Fibroblast of pulmonary artery (primary cell): ENCODE measurements at regions not wholly inside any gene's neighbourhood (a gene's known extent, or its start where the extent isn't known, plus 50 kb on each side); places are given as distances from the start of the nearest gene placed in this dataset.
A peak's percentile ranks its signal among the peaks of the same experiment; 100 is the strongest.

Experiments used
- DNase-seq: peaks from one replicate; pipeline ENCODE4 v3.0.0-alpha.2; 2010; ENCODE audit warnings: low read depth
- H3K4me3 ChIP-seq: replicated peaks from 2 replicates; pipeline ENCODE4 v1.5.1; 2011; ENCODE audit warnings: low read depth, mild to moderate bottlenecking, control low read depth, low read length, moderate library complexity
- TF ChIP-seq, protein P1 (sequence below): IDR thresholded peaks from 2 replicates; pipeline ENCODE4 v1.5.1; 2011; ENCODE audit warnings: mild to moderate bottlenecking, control low read depth, low read length, inconsistent platforms; ENCODE audit errors: missing control alignments

DNA sequence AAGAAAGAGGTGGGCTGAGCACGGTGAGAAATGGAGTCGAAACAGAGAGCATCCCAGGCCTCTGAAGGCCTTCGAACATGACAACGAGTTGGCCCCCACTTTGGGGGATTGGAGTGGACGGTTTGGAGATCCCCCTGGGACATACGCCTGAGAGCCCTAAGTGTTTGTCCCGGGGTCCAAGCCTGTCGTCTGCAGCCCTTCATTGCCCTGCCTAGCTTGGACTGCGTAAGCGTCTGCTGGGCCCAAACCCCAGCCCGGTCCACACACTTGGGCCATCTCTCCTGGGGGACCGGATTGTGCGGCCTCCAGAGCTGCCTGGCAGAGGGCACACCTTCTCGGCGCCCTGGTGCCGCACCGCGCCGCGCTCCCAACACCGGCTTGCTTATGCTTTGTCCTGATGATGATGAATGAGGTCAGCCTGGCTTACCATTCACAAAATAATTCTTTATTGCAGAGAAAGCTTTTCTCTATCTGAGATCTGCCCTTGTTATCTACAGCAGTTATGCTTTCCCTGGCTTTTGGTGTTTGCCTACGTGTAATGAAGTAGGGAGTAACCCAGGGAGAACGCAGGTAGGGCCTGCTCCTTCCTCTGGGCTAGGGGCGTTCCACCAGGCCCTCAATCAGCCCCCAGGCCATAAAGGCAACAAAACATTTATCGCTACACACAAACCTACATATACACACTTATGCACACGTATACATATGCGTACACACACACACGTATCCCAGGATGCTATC, 85.9 kb upstream of the PPARA start:
- no peak for DNase-seq
- TF ChIP-seq, protein P1, sequence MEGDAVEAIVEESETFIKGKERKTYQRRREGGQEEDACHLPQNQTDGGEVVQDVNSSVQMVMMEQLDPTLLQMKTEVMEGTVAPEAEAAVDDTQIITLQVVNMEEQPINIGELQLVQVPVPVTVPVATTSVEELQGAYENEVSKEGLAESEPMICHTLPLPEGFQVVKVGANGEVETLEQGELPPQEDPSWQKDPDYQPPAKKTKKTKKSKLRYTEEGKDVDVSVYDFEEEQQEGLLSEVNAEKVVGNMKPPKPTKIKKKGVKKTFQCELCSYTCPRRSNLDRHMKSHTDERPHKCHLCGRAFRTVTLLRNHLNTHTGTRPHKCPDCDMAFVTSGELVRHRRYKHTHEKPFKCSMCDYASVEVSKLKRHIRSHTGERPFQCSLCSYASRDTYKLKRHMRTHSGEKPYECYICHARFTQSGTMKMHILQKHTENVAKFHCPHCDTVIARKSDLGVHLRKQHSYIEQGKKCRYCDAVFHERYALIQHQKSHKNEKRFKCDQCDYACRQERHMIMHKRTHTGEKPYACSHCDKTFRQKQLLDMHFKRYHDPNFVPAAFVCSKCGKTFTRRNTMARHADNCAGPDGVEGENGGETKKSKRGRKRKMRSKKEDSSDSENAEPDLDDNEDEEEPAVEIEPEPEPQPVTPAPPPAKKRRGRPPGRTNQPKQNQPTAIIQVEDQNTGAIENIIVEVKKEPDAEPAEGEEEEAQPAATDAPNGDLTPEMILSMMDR = no peak
- H3K4me3 ChIP-seq = no peak overlapping the region

DNA sequence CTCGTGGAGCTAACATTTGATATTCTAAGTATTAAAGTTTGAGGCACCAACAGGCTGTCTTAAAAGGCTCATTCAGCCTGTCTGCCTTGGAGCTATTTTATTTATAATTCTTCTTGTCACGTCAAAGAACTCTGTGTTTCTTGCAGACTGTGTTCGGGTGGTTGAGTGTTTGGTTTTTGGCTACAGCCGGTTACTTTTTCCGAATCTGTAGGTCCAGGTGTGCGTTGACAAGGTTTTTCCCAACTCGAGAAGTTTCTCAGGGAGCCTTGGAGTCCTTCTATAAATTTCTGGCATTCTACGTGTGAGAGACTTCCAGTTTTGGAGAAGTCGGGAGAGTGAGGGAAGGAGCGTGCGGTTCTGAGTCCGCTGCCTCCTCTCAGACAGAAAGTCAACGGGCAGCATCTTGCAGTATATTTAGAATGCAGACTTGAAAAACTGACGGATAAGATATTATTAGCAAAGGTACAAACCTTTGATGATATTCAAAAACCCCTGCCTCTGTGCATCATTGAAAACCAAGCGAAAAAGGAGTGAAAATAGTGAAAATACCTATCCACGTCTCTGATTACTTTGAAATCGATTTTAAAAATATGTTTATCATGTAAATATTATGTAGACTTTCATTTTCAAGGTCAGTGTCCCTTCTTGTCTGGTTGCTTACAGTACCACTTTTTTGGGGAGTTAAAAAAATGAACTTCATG, 85.2 kb upstream of the PPARA start:
- TF ChIP-seq, protein P1 = no peak
- no peak for DNase-seq
- no peak overlapping the region for H3K4me3 ChIP-seq

DNA sequence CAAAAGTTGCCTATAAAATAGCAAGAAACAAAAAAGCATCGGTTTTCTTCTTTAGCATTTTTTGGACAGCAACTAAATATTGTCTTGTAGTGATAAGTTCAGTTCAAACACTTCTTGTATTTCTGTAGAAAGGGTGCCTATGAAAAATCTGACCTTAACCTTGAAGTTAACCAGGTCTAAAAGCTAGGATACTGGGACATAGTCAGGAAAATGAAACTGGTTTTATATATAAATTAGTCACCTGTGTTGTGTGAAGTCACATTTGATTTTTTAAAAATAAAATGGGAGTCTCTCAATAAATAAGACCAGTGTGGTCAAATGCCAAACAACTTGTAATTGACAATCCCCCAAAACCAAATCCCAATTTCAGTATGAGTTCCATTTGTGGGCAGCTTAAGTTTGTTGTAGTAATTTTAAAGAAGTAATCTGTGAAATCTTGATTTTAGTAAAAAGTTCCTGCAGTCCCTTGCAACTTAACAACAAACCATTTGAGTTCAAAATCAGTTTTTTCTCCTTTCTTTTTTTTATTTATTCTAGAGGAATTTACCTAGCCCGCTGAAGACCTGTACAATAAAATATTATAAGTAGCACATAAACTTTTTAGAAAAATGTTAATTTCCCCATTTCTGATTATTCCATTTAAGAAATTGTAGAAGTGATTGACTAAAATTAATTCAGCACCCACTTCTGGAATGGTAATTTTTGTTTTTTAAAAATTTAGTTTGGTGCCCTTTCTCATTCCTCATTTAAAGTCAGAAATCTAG, 84.5 kb upstream of the PPARA start:
- TF ChIP-seq, protein P1 = no peak
- DNase-seq = no peak
- no peak overlapping the region for H3K4me3 ChIP-seq

DNA sequence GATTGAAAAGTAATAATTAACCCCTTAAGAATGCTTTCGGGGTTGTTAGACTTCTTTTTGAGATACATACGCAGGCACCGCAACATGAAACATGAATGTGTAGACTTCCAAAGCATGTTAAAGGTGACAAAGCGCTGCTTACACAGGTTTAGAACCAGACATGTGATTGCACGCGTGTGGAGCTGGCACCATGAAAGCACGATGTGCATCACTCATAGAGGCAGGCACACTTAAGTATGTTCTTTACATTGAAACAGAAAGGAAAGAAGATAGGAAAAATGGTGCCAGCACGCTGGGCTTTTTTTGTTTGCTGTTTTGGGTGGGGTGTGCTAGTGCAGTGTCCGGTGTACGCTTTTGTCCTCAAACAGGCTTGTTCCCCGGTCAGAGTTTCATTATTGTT, 83.6 kb upstream of the PPARA start:
- H3K4me3 ChIP-seq = no peak overlapping the region
- TF ChIP-seq, protein P1 = no peak
- DNase-seq = no peak

DNA sequence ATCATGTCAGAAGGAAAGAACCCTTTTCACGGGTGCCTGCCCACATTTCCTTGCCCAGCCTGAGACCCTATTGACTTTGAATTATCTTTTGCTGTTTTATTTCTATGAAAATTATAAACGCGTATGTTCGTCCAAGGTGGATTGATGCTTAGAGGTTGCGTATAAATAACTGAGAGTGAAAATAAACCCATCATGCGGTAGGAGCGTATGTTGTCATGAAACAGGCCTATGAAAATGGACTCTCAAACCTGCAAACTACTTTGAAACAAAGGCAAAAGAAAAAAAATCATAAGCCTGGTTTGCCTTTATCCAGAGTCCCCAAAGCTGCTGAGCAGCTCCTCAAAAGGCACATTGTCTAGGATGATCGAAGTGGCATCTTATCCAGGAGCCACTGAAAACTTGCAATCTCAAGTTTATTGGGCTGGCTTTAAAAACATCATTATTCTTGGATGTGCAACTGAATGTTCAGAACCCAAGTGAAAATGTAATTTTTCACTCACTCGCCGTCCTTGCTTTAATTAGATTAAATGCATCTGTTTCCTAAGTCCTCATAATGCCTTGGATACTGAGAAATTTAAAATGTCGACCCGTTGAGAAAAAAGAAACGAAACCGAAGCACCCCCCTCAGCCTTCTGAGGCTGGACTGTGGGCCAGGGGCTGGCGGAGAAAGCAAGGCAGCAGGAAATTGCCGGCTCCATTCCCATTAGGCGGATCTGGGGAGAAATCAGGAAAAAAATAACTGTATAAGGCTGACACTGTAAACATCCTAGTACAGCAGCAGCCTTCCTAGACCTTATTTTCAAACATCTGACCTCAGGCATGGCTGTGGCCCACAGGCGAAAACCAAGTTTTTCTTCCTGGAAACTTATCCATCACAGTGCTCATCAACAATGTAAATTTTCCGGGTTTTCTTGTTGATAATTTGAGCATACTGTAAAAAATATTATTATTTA, 82.9 kb upstream of the PPARA start:
- no peak for DNase-seq
- H3K4me3 ChIP-seq = peak overlapping the region; percentile 7
- TF ChIP-seq, protein P1 = no peak

DNA sequence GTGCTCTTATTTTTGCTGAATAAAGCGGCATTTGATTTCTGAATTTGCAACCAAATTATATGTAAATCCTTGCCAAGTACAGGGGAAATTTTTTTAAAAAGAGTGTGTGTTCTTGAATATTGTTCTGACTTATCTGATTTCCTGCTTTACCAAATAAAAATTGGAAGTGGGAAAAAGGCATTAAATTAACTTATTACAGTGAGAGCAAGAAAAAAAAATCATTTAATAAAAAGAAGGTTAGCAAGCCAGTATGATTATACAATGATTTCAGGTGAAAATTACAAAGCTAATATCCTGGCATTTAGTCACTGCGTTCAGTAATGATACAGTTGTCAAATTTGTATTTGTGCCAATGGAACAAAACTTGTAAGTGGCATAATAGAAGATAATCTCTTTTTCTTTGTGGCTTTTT, 82.1 kb upstream of the PPARA start:
- no peak for DNase-seq
- H3K4me3 ChIP-seq = no peak overlapping the region

More for the DNA sequence above, 82.1 kb upstream of the PPARA start:
- TF ChIP-seq, protein P1 = no peak
